NCI-H524 (cell line): ENCODE measurements at regions not wholly inside any gene's neighbourhood (a gene's known extent, or its start where the extent isn't known, plus 50 kb on each side); places are given as distances from the start of the nearest gene placed in this dataset.

Experiments
- DNase-seq, 2 experiments: peaks; one replicate each; lab custom pipeline; 2025; lab: John Stamatoyannopoulos, UW

DNA sequence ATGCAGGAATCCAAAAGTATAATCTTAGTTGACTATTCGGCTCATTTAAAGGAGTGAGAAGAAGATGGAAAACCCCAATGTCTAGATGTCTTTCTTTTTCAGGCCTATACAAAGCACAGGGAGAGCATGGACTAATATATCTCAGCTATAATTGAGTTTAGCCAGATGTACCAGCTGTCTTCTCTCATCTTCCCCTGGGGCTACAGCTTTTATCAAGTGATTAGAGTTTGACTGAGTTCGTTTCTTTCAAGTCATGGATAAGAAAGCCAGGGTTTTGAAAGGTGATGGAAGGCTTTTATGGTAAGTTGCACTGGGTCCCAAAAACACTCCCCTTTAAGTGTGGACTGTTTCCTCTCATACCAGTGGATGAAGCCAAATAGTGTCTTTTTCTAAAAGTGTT, 1172.8 kb upstream of the TENM4 start:
- peak in 1 of 2 experiments; percentile 10 for DNase-seq

DNA sequence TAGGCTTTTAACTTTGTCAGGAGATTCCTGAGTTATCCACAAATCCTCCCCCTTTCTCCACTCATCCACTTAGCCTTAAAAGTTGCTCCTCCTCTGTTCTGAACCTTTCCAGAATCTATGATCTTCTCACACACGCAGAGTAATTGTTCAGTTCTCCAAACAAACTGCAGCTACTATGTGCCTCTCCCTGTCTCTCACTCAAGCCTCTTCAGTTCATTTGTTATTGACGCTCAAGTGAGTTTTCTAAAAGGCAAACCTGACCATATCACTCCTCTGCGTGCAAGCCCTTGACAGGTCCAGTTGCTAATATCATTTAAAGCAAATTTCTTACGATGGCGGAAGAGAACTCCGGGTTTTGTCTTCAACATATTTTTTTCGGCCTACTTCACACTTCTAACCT, 1169.7 kb upstream of the TENM4 start:
- DNase-seq: no peak

DNA sequence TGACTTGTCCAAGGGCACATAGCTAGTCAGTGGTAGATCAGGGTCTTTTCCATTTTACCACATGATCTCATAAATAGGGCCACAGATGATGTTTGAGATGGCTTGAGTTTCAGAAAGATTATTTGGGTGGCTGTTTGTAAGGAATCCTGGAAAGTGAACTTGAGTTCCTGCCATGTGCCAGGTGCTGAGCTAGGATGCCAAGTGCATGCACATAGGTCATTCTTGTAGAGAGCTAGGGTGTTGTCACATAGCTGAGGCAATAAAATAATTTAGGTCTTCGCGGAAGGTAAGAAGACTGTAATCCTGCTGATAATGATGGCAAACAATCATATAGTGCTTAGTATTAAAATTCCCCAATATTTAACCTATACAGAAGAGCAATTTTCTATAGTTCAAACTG, 1162.6 kb upstream of the TENM4 start:
- no peak for DNase-seq

DNA sequence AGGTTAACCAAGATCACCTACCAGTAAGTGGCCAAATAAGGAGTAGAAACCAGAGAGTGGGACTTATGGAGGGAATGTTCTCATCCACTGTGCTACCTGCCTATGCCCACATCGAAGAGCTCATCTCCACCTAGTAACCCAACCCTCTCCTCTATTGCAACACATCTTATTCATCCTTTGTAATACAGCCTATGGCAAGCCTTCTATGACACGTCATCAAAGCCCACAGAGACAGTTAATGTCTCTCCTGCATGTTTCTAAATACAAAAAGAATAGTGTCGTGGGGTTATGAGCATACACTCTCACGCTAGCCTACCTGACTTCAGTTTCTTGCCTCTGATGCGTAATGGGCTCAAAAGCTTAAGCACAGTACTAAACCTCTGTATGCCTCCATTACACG, 1158.1 kb upstream of the TENM4 start:
- DNase-seq: no peak

DNA sequence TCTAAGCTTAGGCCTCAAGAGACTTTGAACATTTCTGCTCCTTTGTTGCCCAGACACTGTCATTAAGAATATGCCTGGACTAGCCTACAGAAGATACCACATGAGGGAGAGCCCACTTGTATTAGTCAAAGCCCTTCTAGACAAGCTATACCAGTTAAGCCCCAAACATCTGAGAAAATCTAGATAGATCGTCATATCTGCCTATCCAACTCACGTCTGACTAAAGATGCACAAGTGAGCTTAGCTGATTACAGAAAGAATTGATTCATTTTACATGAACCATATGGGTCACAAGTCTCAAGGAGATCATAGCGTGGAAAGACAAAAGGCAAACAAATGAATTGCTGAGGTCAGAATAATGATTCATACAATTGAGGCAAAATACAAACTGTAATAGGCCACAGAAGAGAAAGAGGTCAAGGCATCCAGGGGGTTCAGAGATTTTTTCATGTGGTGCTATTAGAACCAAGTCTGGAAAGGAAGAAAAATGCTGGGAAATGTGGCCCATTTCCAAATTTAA, 1155.5 kb upstream of the TENM4 start:
- no peak for DNase-seq

DNA sequence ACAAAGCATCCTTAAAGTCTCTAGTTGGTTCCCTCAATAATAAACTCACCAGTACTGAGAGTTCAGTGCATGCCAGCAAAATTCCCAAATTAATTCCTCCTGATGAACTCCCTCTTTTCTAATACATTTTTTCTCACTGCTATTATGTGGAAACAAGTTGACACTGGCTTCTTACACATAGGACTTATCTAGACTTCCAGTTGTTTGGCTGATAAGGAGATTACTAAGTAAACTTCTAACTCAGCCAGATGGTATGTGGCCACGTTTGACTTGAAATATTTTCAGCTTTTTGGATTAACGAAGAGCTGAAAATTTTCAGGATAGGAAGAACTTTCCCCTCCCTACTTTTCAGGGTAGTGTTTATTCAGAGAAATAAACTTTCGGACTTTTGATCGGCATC, 1154.2 kb upstream of the TENM4 start:
- no peak for DNase-seq

DNA sequence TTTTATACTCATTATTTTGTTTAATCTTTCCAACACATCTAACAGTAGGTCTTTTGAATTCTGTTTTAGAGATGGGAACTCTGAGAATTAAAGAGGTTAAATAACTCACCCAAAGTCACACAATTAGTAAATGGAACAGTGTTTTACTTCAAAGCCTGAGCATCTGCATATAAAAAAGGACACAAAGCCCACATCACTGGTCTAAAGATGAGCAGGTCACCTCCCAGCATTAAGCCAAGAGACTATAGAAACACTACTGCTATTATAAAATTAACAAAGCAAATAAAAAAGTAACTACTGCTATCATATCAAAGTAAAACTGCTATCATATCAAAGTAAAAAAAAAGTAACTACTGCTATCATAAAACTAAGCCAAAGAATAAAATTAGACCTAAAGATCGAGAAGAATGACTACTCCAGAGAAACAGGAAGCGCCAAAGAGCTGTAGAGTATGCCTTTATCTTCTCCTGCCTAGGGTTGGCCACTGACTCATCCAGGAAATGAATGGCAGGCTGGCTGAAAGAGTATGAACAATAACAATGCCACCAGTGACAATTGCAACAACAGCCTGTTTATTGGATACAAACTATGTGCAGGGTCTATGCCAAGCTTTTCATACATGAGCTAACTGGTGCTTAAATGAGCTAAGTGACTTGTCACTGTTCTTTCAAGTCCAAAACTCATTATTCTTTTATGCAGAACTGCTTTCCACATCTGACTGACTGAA, 1153.0 kb upstream of the TENM4 start:
- DNase-seq: no peak

DNA sequence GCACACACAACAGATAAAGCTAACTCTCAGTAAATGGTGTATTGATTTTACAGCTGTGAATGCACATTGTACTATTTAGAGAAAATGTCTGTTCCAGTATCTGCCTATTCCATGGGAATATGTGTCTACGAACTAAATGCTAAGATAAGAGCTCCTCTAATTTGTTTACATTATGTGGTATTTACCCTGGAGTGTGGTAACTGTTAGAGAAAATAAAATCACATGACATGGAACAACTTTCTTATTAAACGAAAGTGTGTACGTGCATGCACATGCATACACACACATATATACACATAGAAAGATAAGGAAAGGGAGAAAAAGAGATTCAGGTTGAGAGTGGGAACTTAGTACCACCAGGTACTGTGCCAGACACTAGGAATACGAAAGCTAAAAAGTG, 1151.7 kb upstream of the TENM4 start:
- no peak for DNase-seq

DNA sequence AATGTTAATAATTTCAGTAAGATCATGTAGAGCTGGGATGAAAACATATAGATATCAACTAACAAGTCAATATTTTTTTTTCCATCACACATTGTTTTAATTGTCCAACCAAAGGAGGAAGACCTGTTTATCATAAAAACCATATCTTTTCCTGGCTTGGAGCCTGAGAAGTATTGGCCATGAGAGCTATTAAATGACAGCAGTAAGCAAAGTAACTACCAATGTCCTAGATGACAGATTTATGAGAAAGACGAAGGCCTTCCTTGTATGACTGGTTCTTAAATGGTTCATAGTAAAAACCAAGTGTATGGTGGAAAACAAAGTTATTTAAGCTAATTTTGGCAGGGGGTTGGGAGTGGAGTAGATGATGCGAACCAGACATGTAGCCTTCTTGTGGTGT, 1147.1 kb upstream of the TENM4 start:
- DNase-seq: no peak

DNA sequence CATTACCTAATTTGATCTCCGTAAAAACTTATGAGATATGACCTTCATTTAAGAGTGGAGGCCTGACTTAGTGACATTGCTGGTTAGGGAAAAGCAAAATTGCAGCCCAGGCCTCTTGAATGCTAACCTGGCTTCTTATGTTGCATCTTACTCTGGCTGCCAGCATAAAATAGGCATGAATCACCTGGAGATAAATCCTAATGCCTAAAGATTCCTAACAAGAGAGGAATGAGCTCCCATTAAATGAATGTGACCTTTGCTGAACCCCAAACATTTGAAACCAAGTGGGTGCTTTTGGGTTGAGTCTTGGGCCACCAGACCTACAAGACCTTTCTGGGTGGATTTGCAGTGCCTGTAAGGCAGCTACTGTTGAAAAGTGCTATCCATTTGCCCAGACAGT, 1145.6 kb upstream of the TENM4 start:
- DNase-seq: no peak

DNA sequence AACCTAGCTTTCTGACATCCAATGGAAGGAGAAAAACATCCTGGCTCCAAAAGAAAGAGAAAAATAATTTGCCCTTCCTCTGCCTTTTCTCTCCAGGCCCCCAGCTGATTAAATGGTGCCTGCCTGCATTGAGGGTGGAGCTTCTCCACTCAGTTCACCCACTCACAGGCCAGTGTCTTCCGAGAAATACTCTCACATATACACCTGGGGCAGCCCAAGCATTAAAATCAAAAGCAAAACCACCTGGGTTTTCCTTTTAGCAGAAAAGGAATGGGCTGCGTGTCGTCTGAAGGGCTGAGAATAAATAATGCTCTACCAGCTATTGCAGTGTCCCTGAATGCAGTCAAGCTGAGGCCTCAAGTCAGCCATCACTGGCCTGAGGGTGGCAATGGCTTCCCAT, 1143.8 kb upstream of the TENM4 start:
- no peak for DNase-seq

DNA sequence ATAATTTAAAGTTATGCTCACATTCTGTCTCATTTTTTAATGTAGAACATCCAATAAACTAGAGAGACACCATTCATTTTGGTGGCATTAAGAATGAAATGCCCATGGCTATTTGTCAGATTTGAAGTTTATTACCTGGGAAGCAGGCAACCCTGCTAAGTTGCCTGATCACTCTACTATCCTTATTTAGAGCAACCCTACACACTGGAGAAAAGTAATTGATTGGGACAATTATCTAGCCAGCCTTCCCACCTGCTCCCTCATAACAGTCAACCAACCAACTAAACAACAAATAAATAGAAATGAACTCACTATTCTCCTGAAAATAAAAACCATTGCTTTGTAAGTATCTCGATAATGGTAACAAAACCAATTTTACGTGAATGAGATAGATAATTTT, 1129.0 kb upstream of the TENM4 start:
- DNase-seq: no peak

DNA sequence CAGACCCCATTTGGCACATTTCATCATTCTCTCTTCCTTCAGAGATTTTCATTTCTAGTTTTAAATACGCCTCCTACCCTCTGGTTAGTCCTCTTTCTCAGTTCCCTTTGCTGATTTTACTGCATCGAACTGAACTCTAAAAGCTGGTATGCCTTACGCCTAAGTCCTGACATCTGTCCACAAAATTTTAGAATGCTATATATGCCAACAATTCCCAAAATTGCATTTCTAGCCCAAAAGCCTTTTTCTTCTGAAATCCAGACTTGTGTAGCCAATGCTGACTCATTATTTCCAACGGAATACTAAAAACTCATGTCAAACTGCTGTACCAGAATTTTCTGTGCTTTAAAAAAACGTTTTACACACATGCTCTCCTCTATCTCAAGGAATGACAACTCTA, 1124.4 kb upstream of the TENM4 start:
- DNase-seq: no peak

DNA sequence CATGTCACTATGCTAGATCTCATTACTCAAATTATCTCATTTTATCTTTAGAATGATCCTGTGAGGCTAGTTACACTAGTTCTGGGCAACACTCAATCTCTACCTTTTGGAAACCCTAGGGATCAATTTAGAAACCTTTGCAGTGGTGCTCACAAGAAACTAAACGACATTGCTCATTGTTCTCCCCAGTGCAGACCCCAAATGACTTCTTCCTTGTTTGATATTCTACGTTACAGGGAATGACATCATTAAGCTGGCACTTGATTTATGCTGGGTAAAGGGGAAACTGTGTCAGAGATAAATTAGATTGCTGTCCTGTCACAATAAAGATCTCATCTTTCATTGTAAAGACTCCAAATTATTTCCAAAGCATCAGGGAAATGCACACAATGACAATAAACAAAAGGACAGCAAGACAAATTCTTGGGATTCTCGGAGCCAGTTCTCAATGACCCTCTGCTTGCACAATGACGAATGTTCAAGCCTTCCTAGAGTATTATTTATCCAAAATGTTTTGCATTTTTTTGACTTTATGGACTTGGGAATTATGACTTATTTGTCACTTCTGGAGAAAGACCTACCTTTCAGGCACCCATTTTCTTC, 1121.8 kb upstream of the TENM4 start:
- no peak for DNase-seq

DNA sequence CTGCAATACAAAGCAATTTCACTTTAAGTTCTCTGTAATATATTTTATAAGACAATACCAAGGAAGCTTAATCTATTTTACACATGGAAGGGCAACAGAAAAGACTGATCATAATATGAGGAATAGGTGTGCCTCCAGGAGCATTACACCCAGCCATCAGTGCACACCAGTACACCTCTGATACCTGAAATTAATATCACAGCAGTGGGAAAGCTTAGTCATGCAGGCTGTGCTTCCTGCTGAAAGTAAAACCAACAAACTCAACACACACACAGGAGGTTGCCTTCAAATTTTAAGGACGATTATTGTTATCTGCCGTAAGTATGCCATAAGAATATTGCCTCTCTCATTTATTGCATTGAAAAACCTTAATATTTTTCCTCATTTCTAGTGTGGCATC, 1119.1 kb upstream of the TENM4 start:
- no peak for DNase-seq

DNA sequence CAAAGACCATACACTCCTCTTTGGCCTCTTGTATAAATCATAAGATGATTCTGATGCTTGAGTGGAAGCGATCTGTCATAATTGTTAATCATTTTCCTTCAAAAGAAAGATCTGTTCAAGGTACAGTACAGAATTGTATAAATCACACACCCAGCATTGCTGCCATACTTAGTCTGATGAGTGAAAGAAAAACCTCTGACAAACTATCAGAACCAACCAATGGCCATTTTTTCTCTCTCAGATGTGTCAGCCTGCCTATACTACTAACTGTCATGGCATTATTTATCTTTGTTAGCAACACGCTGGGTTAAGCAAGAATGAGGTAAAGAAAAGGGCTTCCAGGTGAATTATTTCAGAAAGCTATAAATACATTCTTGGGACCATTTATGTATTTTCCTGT, 1112.7 kb upstream of the TENM4 start:
- no peak for DNase-seq

DNA sequence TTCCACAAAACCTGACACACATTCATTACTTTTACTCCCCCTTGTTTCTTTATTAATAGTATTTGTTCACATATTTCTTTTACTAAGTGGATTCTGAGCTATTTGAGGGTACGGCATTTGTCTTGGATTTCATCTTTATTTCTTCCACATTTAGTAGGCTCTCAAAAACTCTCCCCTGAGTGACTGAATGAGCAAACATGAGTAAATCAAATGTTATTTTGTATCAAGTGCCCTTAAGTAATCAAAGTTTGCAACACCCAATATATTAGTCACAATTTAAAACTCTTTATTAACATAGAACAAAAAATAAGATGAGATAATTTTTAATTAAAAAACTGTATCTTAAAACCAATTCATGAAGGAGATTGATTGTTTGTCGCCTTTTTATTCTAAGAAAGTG, 1101.9 kb upstream of the TENM4 start:
- DNase-seq: no peak

DNA sequence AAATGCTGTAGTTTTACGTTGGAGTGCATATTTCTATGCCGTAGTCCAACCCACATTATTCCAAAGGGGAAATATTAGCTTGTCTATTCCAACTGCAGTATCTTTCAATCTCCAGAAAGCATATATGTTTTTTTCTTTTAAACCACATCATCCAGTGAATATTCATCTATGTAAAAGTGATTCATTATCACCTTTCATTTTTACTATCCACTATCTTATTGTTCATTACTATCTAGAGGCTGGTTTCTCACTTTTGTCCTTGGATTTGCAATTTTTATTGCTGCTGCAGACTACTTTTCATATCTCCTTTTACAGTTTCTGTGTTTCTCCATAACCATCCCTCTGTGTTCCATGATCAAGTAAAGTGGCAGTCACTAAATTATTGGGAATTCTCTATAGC, 1097.2 kb upstream of the TENM4 start:
- no peak for DNase-seq

DNA sequence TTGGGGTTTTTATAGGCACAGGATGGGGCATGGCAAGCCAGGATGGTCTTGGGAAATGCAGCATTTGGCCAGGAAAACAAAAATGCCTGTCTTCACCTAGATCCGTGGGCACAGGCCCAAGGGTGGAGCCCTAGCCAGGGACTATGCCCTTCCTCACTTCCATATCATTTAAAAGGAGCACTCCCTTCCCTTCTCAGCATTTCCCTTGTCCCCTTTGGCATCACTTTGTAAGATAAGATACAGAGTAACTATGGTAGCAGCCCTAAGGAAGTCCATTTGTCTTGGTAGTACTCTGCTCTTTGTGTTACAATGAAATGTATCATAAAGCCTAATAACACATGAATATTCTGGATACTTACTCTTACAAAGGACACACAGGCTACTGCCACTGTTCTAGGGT, 1092.6 kb upstream of the TENM4 start:
- DNase-seq: no peak

DNA sequence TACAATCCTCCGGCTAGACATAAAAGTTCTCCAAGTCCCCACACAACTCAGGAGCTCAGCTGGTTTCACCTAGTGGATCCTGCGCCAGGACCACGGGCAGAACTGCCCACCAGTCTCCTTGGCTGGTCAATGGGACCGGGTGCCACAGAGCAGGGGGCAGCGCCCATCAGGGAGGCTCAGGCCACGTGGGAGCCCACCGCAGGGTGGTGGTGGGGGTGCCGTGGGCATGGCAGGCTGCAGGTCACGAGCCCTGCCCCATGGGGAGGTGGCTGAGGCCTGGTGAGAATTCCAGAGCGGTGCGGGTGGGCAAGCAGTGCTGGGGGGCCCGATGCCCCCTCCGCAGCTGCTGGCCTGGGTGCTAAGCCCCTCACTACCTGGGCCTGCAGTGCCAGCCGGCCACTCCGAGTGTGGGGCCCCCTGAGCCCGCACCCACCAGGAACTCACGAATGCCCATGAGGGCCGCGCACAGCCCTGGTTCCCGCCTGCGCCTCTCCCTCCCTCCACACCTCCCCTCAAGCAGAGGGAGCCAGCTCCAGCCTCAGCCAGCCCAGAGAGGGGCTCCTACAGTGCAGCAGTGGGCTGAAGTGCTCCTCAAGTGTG, 1091.9 kb upstream of the TENM4 start:
- no peak for DNase-seq

DNA sequence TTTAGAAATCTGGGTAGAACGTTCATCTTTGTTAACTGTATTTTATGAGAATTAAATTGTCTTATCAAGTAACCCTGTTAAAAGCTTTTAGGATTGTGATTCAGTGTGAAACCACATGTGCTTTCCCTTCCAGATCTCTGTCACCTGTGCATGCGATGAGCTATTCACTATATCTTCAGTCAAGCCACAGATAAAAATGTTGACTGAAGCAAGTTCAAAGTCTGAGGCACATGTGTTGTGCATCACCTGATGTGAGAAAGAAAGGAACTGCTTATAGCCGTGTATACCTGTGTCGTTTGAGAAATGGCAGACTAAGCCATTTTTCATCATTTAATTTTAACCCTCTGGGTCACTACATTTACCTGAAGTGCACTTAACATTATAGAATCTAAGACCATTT, 1088.9 kb upstream of the TENM4 start:
- no peak for DNase-seq

DNA sequence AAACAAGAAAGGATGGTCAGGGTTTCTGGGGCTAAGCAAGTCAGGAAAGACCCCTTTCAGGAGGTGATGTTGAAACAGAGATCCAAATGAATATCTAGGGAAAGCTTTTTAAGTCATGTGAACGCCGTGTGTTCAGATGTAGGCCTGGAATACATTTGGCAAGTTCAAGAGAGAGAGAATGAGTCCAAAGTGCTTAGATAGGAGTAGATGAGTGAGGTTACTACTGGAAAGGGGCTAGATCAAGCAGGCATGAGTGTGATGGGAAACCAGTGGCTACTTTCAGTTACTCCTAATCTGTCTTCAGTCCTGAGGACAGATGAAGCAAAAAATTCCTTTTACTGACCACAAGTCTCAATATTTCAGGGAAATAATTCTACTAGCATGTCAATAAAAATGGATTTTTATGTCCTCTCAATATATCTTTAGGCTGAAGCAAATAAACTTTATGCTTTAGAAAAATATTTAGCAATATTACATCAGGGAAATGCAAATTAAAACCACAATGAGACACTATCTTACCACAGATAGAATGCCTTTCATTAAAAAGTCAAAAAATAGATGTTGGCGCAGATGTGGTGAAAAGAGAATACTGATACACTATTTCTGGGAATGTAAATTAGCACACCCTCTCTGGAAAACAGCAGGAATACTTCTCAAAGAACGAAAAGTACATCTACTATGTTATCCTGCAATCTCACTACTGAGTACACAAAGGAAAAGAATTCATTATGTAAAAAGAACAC, 1085.0 kb upstream of the TENM4 start:
- DNase-seq: no peak

DNA sequence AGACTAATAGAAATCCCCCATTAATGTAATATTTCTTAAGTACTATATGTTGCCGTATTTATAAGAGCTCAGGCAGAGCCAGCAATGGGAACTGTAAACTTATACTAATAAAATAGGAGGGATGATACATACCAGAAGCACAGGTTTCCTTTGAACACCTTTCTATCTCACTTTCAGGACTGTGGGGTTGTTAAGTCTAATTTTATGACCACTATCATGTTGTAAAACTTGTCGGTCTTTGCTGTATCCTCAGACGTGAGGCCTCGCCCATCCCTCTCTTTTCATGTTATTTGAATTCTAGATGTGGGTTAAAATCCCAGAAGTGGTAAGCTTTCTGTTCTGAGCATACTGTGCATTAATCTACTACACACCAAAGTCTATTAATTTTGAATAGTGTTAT, 1083.5 kb upstream of the TENM4 start:
- no peak for DNase-seq
